Memory B cell (primary cell): ENCODE measurements at regions not wholly inside any gene's neighbourhood (a gene's known extent, or its start where the extent isn't known, plus 50 kb on each side); places are given as distances from the start of the nearest gene placed in this dataset.

Experiments used
- ATAC-seq: fragments of 150-1000 bp; cut with Tn5 transposase; 2 replicates; pipeline ENCODE4 v1.10.0; 2021; ENCODE audit warnings: low read depth, mild to moderate bottlenecking, moderate library complexity
- DNase-seq, 2 donors: peaks; one replicate each; pipeline ENCODE4 v3.0.0; 2022; ENCODE audit warnings: low spot score in 2 of 2
- H3K27ac Mint-ChIP-seq: one replicate; pipeline ENCODE4 v1.8.0; 2022; ENCODE audit warnings: mild to moderate bottlenecking, moderate library complexity, mixed read lengths
- H3K27me3 Mint-ChIP-seq: one replicate; pipeline ENCODE4 v1.8.0; 2022; ENCODE audit warnings: mixed read lengths
- H3K36me3 Mint-ChIP-seq: one replicate; pipeline ENCODE4 v1.8.0; 2022; ENCODE audit warnings: mild to moderate bottlenecking, mixed read lengths
- H3K4me1 Mint-ChIP-seq: one replicate; pipeline ENCODE4 v1.8.0; 2022; ENCODE audit warnings: mixed read lengths
- H3K4me3 Mint-ChIP-seq: one replicate; pipeline ENCODE4 v1.8.0; 2022; ENCODE audit warnings: mild to moderate bottlenecking, moderate library complexity, mixed read lengths
- H3K9me3 Mint-ChIP-seq: one replicate; pipeline ENCODE4 v1.8.0; 2022; ENCODE audit warnings: mixed read lengths

DNA sequence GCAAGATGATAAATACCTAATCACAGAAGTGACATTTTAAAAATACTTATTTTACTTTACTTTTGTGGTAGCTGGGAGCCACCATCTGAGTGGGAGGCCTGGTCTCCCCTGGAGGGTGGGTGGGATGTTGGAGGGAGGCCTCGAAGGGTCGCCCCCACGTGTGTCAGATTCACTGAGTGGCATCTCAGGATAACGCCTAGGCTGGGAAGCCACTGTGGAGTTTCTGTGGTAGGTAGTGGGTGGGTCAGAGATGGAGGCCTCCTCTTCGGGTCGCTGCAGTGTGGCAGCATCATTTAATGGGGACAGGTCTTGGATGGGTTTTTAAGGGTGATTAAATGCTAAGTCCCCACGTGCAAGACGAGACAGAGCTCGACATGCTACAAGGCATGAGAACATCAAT lies 1154.8 kb upstream of the CDH18 start:
- Mint-ChIP-seq H3K4me1 (no peaks in the 10 kb centered on the region), H3K9me3 (no peaks in the 10 kb centered on the region)
- no peak for ATAC-seq

DNA sequence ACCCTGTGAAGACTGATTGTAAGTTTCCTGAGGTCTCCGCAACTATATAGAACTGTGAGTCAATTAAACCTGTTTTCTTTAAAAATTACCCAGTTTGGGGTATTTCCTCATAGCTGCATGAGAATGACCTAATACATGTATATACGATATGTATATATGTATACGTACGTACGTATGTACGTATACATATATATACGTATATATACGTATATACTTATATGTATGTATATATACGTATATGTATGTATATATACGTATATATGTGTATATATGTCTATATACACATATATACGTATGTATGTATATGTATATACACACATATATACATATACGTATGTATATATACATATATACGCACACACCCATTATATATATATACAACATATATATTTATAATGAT lies 1153.0 kb upstream of the CDH18 start:
- ATAC-seq (no peak), DNase-seq (no peak)
- no peaks in the 10 kb centered on the region for H3K36me3 Mint-ChIP-seq
- H3K4me3 Mint-ChIP-seq, result no peak overlapping the region
- H3K4me1 Mint-ChIP-seq, result no peaks in the 10 kb centered on the region
- H3K27ac Mint-ChIP-seq, result no peak overlapping the region
- H3K27me3 Mint-ChIP-seq, result no peaks in the 10 kb centered on the region
- no peaks in the 10 kb centered on the region for H3K9me3 Mint-ChIP-seq

More for the DNA sequence above, 1154.8 kb upstream of the CDH18 start:
- DNase-seq, result no peak
- Mint-ChIP-seq H3K4me3 (no peak overlapping the region), H3K27me3 (no peaks in the 10 kb centered on the region), H3K36me3 (no peaks in the 10 kb centered on the region), H3K27ac (no peak overlapping the region)

DNA sequence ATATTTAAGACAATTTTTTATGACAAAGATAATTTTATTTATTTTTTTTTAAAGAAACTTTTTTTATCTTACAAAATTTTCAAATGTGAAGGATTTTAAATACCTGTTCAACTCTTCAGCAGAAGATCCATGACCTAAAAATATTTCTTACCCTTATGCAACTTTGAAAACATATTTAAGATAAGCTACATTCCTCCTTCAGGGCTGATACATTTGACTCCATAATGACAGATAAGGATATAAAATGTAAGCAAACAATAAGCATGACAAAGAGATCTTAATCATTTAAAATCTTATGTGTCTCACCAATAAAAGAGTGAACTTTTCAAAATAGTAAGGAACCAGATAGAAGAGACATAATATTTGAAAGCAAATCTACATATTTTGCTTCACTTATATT lies 1138.2 kb upstream of the CDH18 start:
- Mint-ChIP-seq H3K9me3 (no peaks in the 10 kb centered on the region), H3K36me3 (no peaks in the 10 kb centered on the region), H3K4me3 (no peak overlapping the region), H3K27me3 (no peaks in the 10 kb centered on the region), H3K27ac (no peak overlapping the region), H3K4me1 (peaks cover 2% of the 10 kb centered on the region)
- no peak for DNase-seq
- ATAC-seq, result no peak

DNA sequence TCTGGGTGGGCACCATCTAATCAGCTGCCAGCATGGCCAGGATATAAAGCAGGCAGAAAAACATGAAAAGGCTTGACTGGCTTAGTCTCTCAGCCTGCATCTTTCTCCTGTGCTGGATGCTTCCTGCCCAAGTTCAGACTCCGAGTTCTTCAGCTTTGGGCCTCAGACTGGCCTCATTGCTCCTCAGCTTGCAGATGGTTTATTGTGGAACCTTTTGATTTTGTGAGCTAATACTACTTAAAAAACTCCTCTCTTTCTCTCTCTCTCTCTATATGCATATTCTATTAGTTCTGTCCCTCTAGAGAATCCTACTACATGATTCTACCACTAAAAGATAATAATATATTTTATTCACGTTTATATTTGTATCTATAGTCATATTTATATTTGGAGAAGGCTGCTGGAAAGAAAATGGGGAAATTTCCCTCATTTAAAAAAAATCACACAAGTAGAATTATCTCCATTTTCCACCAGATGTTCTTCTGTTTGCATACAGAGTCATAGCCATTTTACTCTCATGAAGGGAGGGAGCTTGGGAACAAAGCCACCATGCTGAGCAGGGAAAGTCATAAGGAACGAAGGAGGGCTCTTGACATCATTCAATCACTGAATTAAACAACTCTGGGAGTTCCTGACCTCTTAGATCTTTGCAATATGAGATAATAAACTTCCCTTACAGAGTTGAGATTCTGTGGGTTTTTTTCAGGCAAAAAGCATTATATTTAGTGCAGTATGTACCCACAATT lies 1137.4 kb upstream of the CDH18 start:
- no peaks in the 10 kb centered on the region for H3K9me3 Mint-ChIP-seq
- H3K36me3 Mint-ChIP-seq, result no peaks in the 10 kb centered on the region
- no peak overlapping the region for H3K27ac Mint-ChIP-seq
- DNase-seq (no peak), ATAC-seq (no peak)
- peaks cover 4% of the 10 kb centered on the region for H3K4me1 Mint-ChIP-seq
- H3K27me3 Mint-ChIP-seq, result no peaks in the 10 kb centered on the region
- no peak overlapping the region for H3K4me3 Mint-ChIP-seq

DNA sequence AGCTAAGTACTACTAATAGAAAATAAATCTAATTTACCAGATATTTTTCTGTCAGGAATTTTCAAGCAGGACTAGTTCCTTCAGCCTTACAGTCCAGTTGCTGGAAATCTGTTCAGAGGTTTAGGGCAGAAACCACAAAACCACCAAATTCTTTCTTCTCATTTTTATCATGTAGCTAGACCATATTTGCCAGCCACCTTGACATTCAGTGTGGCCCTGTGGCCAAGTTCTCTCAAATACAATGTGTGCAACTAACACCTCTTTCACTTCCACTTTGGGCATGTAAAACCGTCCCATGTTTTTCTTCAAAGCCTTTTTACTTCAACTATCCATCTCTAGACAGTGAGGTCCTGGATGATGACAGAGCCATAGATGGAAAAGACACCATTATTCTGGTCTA lies 1133.2 kb upstream of the CDH18 start:
- Mint-ChIP-seq H3K4me1 (peaks cover 7% of the 10 kb centered on the region), H3K27me3 (no peaks in the 10 kb centered on the region), H3K27ac (no peak overlapping the region), H3K9me3 (no peaks in the 10 kb centered on the region), H3K36me3 (no peaks in the 10 kb centered on the region), H3K4me3 (no peak overlapping the region)
- ATAC-seq, result peak; percentile 39
- no peak for DNase-seq

DNA sequence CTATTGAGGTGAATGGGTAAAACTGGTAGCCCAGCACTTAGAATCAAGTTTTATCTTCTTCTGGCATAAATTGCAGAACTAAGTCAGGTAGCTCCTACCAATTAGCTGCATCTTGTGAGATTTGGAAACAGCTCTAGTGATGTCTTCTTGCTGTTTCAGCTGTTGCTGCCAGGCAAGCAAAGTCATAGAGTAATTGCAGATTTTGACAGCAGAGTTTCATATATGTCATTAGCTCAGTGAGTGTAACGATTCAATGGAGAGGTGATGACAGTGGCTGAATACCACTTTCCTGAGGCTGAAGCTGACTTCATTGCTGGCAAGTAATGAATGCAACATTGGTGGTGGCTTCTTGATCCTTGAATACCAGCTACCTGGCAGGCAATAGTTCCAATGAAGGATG lies 1109.7 kb upstream of the CDH18 start:
- DNase-seq (no peak), ATAC-seq (no peak)
- Mint-ChIP-seq H3K27ac (no peak overlapping the region), H3K27me3 (no peaks in the 10 kb centered on the region), H3K4me1 (no peaks in the 10 kb centered on the region), H3K36me3 (no peaks in the 10 kb centered on the region), H3K4me3 (no peak overlapping the region), H3K9me3 (no peaks in the 10 kb centered on the region)

DNA sequence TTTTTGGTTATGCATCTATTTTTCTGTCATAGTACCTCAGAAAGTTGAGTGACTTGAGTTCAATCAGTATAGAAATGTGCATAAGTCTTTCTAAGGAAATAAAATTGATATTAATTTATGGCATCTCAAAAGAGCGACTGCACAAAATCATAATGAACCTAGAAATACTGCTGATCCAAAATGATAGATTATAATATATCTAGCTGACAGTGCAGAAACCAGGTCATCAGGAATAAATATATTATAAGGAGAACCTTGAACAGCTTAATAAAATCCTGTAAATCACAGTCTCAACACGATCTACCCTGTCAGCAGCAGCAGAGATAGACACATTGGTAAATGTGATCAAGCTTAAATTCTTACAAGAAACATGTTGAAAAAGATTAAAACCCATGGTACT lies 1106.6 kb upstream of the CDH18 start:
- Mint-ChIP-seq H3K27ac (no peak overlapping the region), H3K4me1 (no peaks in the 10 kb centered on the region), H3K27me3 (no peaks in the 10 kb centered on the region), H3K9me3 (no peaks in the 10 kb centered on the region), H3K4me3 (no peak overlapping the region), H3K36me3 (no peaks in the 10 kb centered on the region)
- DNase-seq (no peak), ATAC-seq (no peak)

DNA sequence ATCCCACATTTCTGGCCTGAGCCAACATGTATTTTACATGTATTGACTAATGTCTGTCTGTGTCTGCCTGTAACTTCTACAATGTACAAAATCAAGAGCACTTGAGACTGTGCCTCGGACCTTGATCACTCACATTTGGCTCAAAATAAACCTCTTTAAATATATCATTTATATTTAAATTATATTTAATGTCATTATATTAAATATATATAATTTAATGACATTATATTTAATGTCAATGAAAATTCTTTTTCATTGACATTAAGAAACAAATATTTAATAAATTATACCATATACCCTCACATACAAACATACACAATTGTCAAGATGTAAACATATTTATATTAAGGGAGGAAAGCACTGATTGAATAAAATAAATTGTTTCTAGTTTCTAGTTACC lies 1099.8 kb upstream of the CDH18 start:
- no peak overlapping the region for H3K4me3 Mint-ChIP-seq
- H3K27me3 Mint-ChIP-seq, result no peaks in the 10 kb centered on the region
- ATAC-seq, result no peak
- H3K4me1 Mint-ChIP-seq, result peaks cover 7% of the 10 kb centered on the region
- DNase-seq, result no peak
- H3K9me3 Mint-ChIP-seq, result peaks cover 4% of the 10 kb centered on the region
- H3K27ac Mint-ChIP-seq, result no peak overlapping the region
- no peaks in the 10 kb centered on the region for H3K36me3 Mint-ChIP-seq

DNA sequence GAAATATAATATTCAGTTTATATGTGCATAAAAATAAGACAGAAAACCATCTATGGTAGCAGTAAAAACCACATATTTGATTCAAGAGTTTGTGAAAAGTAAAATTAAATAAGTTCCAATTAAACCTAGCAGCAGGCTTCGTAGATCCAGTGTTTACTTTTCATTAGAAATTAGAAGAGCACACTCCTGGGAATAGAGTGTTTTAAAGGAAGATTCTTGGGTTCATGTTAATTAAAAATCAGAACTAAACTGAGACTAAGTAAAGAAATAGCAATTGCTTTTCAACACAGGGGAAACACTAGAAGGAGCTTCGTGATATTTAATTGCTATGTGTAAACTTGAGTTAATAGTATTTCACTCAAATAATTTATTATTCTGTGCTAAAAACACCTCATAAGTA lies 1097.8 kb upstream of the CDH18 start:
- DNase-seq (no peak), ATAC-seq (no peak)
- Mint-ChIP-seq H3K4me3 (no peak overlapping the region), H3K27me3 (no peaks in the 10 kb centered on the region), H3K9me3 (peaks cover 4% of the 10 kb centered on the region), H3K4me1 (peaks cover 7% of the 10 kb centered on the region), H3K27ac (no peak overlapping the region), H3K36me3 (no peaks in the 10 kb centered on the region)

DNA sequence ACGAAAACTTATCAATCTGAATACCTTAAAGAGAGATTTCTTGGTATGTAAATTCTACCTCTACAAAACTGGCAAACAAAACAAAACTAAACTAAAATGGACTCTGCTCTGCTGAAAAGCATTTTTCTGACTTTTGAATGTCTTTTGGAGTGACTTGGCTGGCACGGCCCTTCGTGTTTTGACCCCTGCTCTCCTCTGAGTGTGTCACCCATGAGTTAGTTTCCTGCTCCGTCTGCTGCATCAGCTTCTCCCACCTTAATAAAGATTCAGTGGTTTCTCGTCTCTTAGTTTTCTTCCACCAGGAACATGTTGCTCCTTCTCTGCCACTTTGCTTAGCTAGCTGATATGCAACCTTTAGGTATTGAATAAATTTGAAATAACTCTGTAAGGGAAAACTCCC lies 1084.0 kb upstream of the CDH18 start:
- H3K27me3 Mint-ChIP-seq, result no peaks in the 10 kb centered on the region
- H3K9me3 Mint-ChIP-seq, result no peaks in the 10 kb centered on the region
- no peak overlapping the region for H3K27ac Mint-ChIP-seq
- DNase-seq (no peak), ATAC-seq (no peak)
- no peak overlapping the region for H3K4me3 Mint-ChIP-seq
- no peaks in the 10 kb centered on the region for H3K36me3 Mint-ChIP-seq
- H3K4me1 Mint-ChIP-seq, result peaks cover 14% of the 10 kb centered on the region

DNA sequence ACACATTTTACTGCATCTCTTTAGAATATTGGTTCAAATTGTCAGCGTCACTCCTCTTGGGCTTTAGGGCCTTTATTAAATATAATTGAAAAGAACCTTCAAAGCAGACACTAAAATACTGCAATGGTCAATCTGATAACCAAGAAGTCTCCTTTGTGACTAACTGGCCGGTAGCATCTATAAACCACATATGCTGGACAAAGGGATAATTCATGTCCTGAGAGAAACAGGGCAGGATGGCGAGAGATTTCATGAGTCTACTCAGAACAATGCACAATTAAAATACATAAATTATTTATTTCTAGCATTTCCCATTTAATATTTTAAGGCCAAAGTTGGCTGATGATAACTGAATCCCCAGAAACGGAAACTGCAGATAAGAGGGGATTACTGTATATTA lies 1083.4 kb upstream of the CDH18 start:
- Mint-ChIP-seq H3K36me3 (no peaks in the 10 kb centered on the region), H3K4me1 (peaks cover 14% of the 10 kb centered on the region), H3K4me3 (no peak overlapping the region), H3K27ac (no peak overlapping the region), H3K27me3 (no peaks in the 10 kb centered on the region), H3K9me3 (no peaks in the 10 kb centered on the region)
- ATAC-seq, result no peak
- no peak for DNase-seq

DNA sequence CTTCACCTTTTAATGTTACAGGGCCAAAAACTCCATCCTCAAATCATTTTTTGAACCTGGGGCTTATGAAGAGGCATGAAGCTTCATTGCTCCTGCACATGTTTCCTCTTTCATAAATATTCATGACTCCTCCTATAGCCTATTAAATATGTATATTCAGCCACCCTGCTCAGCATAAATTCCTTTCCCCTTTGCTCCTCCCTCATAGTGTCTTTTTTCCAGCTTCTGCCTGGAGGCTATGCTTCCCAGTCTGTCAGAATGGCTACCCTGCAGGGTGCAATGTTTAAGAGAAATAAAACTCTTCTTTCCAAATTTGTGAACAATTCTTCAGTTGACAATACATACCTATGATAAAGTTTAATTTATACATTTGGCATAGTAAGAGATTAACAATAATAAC lies 1082.9 kb upstream of the CDH18 start:
- ATAC-seq, result no peak
- Mint-ChIP-seq H3K36me3 (no peaks in the 10 kb centered on the region), H3K4me3 (no peak overlapping the region), H3K9me3 (no peaks in the 10 kb centered on the region), H3K27me3 (no peaks in the 10 kb centered on the region), H3K27ac (no peak overlapping the region), H3K4me1 (peaks cover 15% of the 10 kb centered on the region)
- no peak for DNase-seq

DNA sequence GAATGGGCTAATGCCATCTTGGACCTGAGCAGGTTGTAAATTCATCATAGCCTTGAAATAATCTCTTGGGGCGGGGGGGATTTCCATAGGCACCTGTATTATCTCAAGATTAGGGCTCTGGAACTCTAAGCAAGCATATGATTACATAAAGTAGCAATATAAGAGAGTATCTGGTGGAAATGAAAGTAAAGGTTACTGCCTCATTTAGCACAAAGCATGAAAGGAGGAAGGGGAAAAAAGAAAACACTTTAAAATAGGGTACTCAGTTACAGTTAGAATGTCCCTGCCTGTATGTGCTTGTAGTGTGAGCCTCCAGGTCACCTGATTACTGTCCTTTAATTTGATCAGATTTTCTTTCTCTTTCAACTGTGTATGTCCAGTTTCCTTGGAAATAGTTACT lies 1079.7 kb upstream of the CDH18 start:
- no peaks in the 10 kb centered on the region for H3K27me3 Mint-ChIP-seq
- H3K9me3 Mint-ChIP-seq, result peaks cover 1% of the 10 kb centered on the region
- DNase-seq (no peak), ATAC-seq (peak; percentile 78)
- peaks cover 20% of the 10 kb centered on the region for H3K4me1 Mint-ChIP-seq
- H3K27ac Mint-ChIP-seq, result peak overlapping the region; percentile 75
- peak overlapping the region; percentile 59 for H3K4me3 Mint-ChIP-seq
- H3K36me3 Mint-ChIP-seq, result peaks cover 5% of the 10 kb centered on the region

DNA sequence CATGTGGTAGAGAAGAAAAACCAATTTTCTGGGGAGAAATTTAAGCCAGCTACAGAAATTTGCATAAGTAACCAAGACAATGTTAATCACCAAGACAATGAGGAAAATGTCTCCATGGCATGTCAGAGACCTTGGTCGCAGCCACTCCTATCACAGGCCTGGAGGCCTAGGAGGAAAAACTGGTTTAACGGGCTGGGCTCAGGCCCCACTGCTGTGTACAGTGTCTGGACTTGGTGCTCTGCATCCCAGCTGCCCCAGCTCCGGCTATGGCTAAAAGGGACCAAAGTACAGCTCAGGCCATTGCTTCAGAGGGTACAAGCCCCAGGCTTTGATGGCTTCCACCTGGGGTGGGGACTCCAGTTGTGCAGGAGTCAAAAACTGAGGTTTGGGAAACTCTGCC lies 1075.1 kb upstream of the CDH18 start:
- no peak overlapping the region for H3K4me3 Mint-ChIP-seq
- no peak overlapping the region for H3K27ac Mint-ChIP-seq
- peaks cover 6% of the 10 kb centered on the region for H3K9me3 Mint-ChIP-seq
- no peaks in the 10 kb centered on the region for H3K27me3 Mint-ChIP-seq
- ATAC-seq (no peak), DNase-seq (no peak)
- peaks cover 58% of the 10 kb centered on the region for H3K4me1 Mint-ChIP-seq
- H3K36me3 Mint-ChIP-seq, result peaks cover 10% of the 10 kb centered on the region

DNA sequence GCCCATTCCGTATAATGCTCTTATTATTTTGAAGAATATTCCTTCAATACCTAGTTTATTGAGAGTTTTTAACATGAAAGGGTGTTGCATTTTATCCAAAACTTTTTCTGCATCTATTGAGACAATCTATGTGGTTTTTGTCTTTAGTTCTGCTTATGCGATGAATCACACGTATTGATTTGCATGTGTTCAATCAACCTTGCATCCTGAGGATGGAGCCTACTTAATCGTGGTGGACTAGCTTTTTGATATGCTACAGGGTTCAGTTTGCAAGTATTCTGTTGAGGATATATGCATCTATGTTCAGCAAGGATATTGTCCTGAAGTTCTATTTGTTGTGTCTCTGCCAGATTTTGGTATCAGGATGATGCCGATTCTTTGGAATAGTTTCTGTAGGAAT lies 1070.3 kb upstream of the CDH18 start:
- DNase-seq (peak; percentile 22 to 46), ATAC-seq (peak; percentile 97)
- Mint-ChIP-seq H3K27ac (peak overlapping the region; percentile 91), H3K9me3 (peaks cover 7% of the 10 kb centered on the region), H3K27me3 (no peaks in the 10 kb centered on the region), H3K4me1 (peaks cover 45% of the 10 kb centered on the region), H3K36me3 (peaks cover 8% of the 10 kb centered on the region), H3K4me3 (peak overlapping the region; percentile 85)
